Mesothelial cell of epicardium (in vitro differentiated cells): ENCODE measurements at regions not wholly inside any gene's neighbourhood (a gene's known extent, or its start where the extent isn't known, plus 50 kb on each side); places are given as distances from the start of the nearest gene placed in this dataset.

ENCODE experiments used
- DNase-seq, 2 experiments: peaks; one replicate each; pipeline ENCODE4 v3.0.0; 2021; ENCODE audit warnings: low spot score in 2 of 2; ENCODE audit not compliant: unreplicated experiment in 2 of 2
- H3K27ac Mint-ChIP-seq: 2 replicates; pipeline ENCODE4 v1.8.0; 2021; ENCODE audit warnings: mixed read lengths
- H3K27me3 Mint-ChIP-seq: 2 replicates; pipeline ENCODE4 v1.8.0; 2021; ENCODE audit warnings: low read depth, mixed read lengths
- H3K36me3 Mint-ChIP-seq: 2 replicates; pipeline ENCODE4 v1.8.0; 2021; ENCODE audit warnings: mixed read lengths
- H3K4me1 Mint-ChIP-seq: 2 replicates; pipeline ENCODE4 v1.8.0; 2021; ENCODE audit warnings: mixed read lengths
- H3K4me3 Mint-ChIP-seq: 2 replicates; pipeline ENCODE4 v1.8.0; 2021; ENCODE audit warnings: mild to moderate bottlenecking, moderate library complexity, mixed read lengths
- H3K9me3 Mint-ChIP-seq: 2 replicates; pipeline ENCODE4 v1.8.0; 2021; ENCODE audit warnings: mixed read lengths
- CTCF ChIP-seq: fragments of 200-600 bp; sonication (generic); IDR thresholded peaks from one replicate; pipeline ENCODE4 v1.5.0; 2021; ENCODE audit warnings: antibody characterized with exemption; ENCODE audit not compliant: unreplicated experiment

GRCh38 chr4:187069398-187069797 lies 345.7 kb upstream of the FAT1 start:
- no peaks in the 10 kb centered on the region for H3K36me3 Mint-ChIP-seq
- peaks cover 7% of the 10 kb centered on the region for H3K9me3 Mint-ChIP-seq

GRCh38 chr4:187070158-187070557 lies 346.5 kb upstream of the FAT1 start:
- DNase-seq = no peak
- Mint-ChIP-seq H3K36me3 (no peaks in the 10 kb centered on the region), H3K4me1 (peaks cover 3% of the 10 kb centered on the region), H3K27me3 (peaks cover 14% of the 10 kb centered on the region), H3K4me3 (no peak overlapping the region), H3K9me3 (peaks cover 7% of the 10 kb centered on the region), H3K27ac (no peak overlapping the region)
- TF ChIP-seq CTCF = no peak

More at GRCh38 chr4:187069398-187069797, 345.7 kb upstream of the FAT1 start:
- no peak for TF ChIP-seq CTCF
- peaks cover 3% of the 10 kb centered on the region for H3K4me1 Mint-ChIP-seq
- no peak for DNase-seq
- no peak overlapping the region for H3K4me3 Mint-ChIP-seq
- H3K27me3 Mint-ChIP-seq = peaks cover 14% of the 10 kb centered on the region
- no peak overlapping the region for H3K27ac Mint-ChIP-seq

- no peaks in the 10 kb centered on the region for H3K36me3 Mint-ChIP-seq
- peaks cover 2% of the 10 kb centered on the region for H3K9me3 Mint-ChIP-seq
- no peak for DNase-seq
- no peak overlapping the region for H3K27ac Mint-ChIP-seq
- TF ChIP-seq CTCF = no peak
- no peak overlapping the region for H3K4me3 Mint-ChIP-seq
- peaks cover 14% of the 10 kb centered on the region for H3K27me3 Mint-ChIP-seq
- peaks cover 4% of the 10 kb centered on the region for H3K4me1 Mint-ChIP-seq
Observed at GRCh38 chr4:187070740-187071139, 347.1 kb upstream of the FAT1 start.

- no peak for TF ChIP-seq CTCF
- H3K36me3 Mint-ChIP-seq = no peaks in the 10 kb centered on the region
- DNase-seq = no peak
- H3K4me3 Mint-ChIP-seq = no peak overlapping the region
- no peaks in the 10 kb centered on the region for H3K9me3 Mint-ChIP-seq
- peaks cover 14% of the 10 kb centered on the region for H3K27me3 Mint-ChIP-seq
- peaks cover 4% of the 10 kb centered on the region for H3K4me1 Mint-ChIP-seq
- H3K27ac Mint-ChIP-seq = no peak overlapping the region
Observed at GRCh38 chr4:187071946-187072600, 348.4 kb upstream of the FAT1 start.

- DNase-seq = no peak
- H3K4me3 Mint-ChIP-seq = no peak overlapping the region
- no peak for TF ChIP-seq CTCF
- no peaks in the 10 kb centered on the region for H3K9me3 Mint-ChIP-seq
- H3K36me3 Mint-ChIP-seq = no peaks in the 10 kb centered on the region
- H3K4me1 Mint-ChIP-seq = peaks cover 11% of the 10 kb centered on the region
- no peak overlapping the region for H3K27ac Mint-ChIP-seq
- H3K27me3 Mint-ChIP-seq = peaks cover 16% of the 10 kb centered on the region
Observed at GRCh38 chr4:187073820-187074219, 350.2 kb upstream of the FAT1 start.

GRCh38 chr4:187075514-187075913 lies 351.9 kb upstream of the FAT1 start:
- no peaks in the 10 kb centered on the region for H3K36me3 Mint-ChIP-seq
- no peak overlapping the region for H3K4me3 Mint-ChIP-seq
- no peak overlapping the region for H3K27ac Mint-ChIP-seq
- peaks cover 16% of the 10 kb centered on the region for H3K27me3 Mint-ChIP-seq
- H3K9me3 Mint-ChIP-seq = no peaks in the 10 kb centered on the region
- no peak for DNase-seq
- TF ChIP-seq CTCF = no peak
- H3K4me1 Mint-ChIP-seq = peaks cover 11% of the 10 kb centered on the region
